SK-N-SH (cell line): ENCODE measurements at regions not wholly inside any gene's neighbourhood (a gene's known extent, or its start where the extent isn't known, plus 50 kb on each side); places are given as distances from the start of the nearest gene placed in this dataset.

Experiments
- CTCF ChIA-PET: fragments of 300-600, 350-600 bp; formaldehyde crosslinking; extraction: SDS; loops from one replicate; lab custom pipeline; 2021; lab: Yijun Ruan, JAX
- POLR2A ChIA-PET: fragments of 350-600 bp; sonication (Branson Sonifier 250); formaldehyde crosslinking; extraction: SDS; loops from one replicate; lab custom pipeline; 2020; ENCODE audit warnings: antibody characterized with exemption, inconsistent platforms; lab: Yijun Ruan, JAX
- DNase-seq: peaks from one replicate; pipeline ENCODE4 v3.0.0; 2012
- H2AFZ ChIP-seq: fragments of 200-600 bp; sonication (generic); 2 replicates; pipeline ENCODE4 v1.8.1; 2016; ENCODE audit warnings: antibody characterized with exemption, mild to moderate bottlenecking, low read depth
- H3F3A ChIP-seq: fragments of 200-600 bp; sonication (generic); replicated peaks from 2 replicates; pipeline ENCODE3; 2016; ENCODE audit warnings: antibody characterized with exemption, mild to moderate bottlenecking; ENCODE audit not compliant: insufficient read depth
- H3K27ac ChIP-seq, 2 experiments: fragments of 200-500 bp in 1 of 2; fragments of 200-600 bp in 1 of 2; sonication (Bioruptor generic) in 1 of 2; sonication (generic), shearing (Covaris generic) in 1 of 2; 2 replicates each; pipeline versions ENCODE4 v1.5.1 to v1.6.1; 2014 to 2016; ENCODE audit warnings: low read depth in 2 of 2, inconsistent platforms in 1 of 2, low read length in 1 of 2, mild to moderate bottlenecking in 1 of 2, mixed read lengths in 1 of 2
- H3K27me3 ChIP-seq: fragments of 200-600 bp; sonication (generic), shearing (Covaris generic); 2 replicates; pipeline ENCODE4 v1.6.1; 2016; ENCODE audit warnings: mixed run types; ENCODE audit not compliant: insufficient read depth
- H3K36me3 ChIP-seq, 2 experiments: fragments of 200-500 bp in 1 of 2; fragments of 200-600 bp in 1 of 2; sonication (Bioruptor generic) in 1 of 2; sonication (generic) in 1 of 2; replicated peaks in 1 of 2; 2 replicates each; pipeline versions ENCODE3 to v1.5.1; 2014 to 2016; ENCODE audit warnings: low read length in 1 of 2, mild to moderate bottlenecking in 1 of 2; ENCODE audit not compliant: insufficient read depth in 2 of 2, control insufficient read depth in 1 of 2
- H3K4me1 ChIP-seq, 2 experiments: fragments of 200-500 bp in 1 of 2; fragments of 200-600 bp in 1 of 2; sonication (Bioruptor generic) in 1 of 2; sonication (generic), shearing (Covaris generic) in 1 of 2; 2 replicates each; pipeline versions ENCODE4 v1.5.1 to v1.6.1; 2014 to 2016; ENCODE audit warnings: low read depth in 1 of 2, low read length in 1 of 2, mixed run types in 1 of 2; ENCODE audit not compliant: insufficient read depth in 2 of 2, control insufficient read depth in 1 of 2
- H3K4me2 ChIP-seq: fragments of 200-600 bp; sonication (generic), shearing (Covaris generic); 2 replicates; pipeline ENCODE4 v1.6.1; 2017; ENCODE audit warnings: mixed run types
- H3K4me3 ChIP-seq, 2 experiments: fragments of 200-500 bp in 1 of 2; fragments of 200-600 bp in 1 of 2; sonication (Bioruptor generic) in 1 of 2; sonication (generic), shearing (Covaris generic) in 1 of 2; 2 replicates each; pipeline versions ENCODE4 v1.5.1 to v1.8.1; 2014 to 2016; ENCODE audit warnings: low read depth in 2 of 2, inconsistent platforms in 1 of 2, low read length in 1 of 2, mild to moderate bottlenecking in 1 of 2, mixed read lengths in 1 of 2, moderate library complexity in 1 of 2
- H3K79me2 ChIP-seq: fragments of 200-600 bp; sonication (generic); 2 replicates; pipeline ENCODE4 v1.8.1; 2017; ENCODE audit warnings: mild to moderate bottlenecking; ENCODE audit not compliant: insufficient read depth
- H3K9ac ChIP-seq: fragments of 200-600 bp; sonication (generic); 2 replicates; pipeline ENCODE4 v1.6.1; 2017; ENCODE audit warnings: mixed run types
- H3K9me2 ChIP-seq: fragments of 200-600 bp; sonication (generic); 2 replicates; pipeline ENCODE4 v1.6.1; 2017; ENCODE audit warnings: mixed run types
- H3K9me3 ChIP-seq: fragments of 200-600 bp; sonication (generic); 2 replicates; pipeline ENCODE4 v1.6.1; 2017; ENCODE audit warnings: mixed run types, mild to moderate bottlenecking, moderate library complexity
- H4K20me1 ChIP-seq: fragments of 200-600 bp; sonication (generic); 2 replicates; pipeline ENCODE4 v1.6.1; 2017; ENCODE audit warnings: mild to moderate bottlenecking, mixed run types; ENCODE audit not compliant: insufficient read depth
- EP300 ChIP-seq, 2 experiments: IDR thresholded peaks; 2 replicates each; pipeline versions ENCODE4 v1.4.0 to v1.6.1; 2012; ENCODE audit warnings: borderline replicate concordance in 1 of 2, low read depth in 1 of 2, low read length in 1 of 2
- EZH2phosphoT487 ChIP-seq: fragments of 200-600 bp; sonication (generic); IDR thresholded peaks from 2 replicates; pipeline ENCODE4 v1.6.1; 2017; ENCODE audit warnings: low read depth, mixed run types, mild to moderate bottlenecking, antibody characterized with exemption, moderate library complexity, borderline replicate concordance
- FOSL2 ChIP-seq: IDR thresholded peaks from 2 replicates; pipeline ENCODE4 v1.4.0; 2012; ENCODE audit warnings: low read depth, mild to moderate bottlenecking, moderate library complexity, borderline replicate concordance
- FOXJ3 ChIP-seq: sonication (generic); formaldehyde crosslinking; IDR thresholded peaks from 2 replicates; pipeline ENCODE4 v1.5.1; 2020; ENCODE audit warnings: mild to moderate bottlenecking, missing genetic modification reagents
- NFIC ChIP-seq: IDR thresholded peaks from 2 replicates; pipeline ENCODE4 v1.4.0; 2012; ENCODE audit warnings: borderline replicate concordance
- NRF1 ChIP-seq: IDR thresholded peaks from 2 replicates; pipeline ENCODE4 v1.6.1; 2012; ENCODE audit warnings: low read depth, mild to moderate bottlenecking, low read length
- PBX3 ChIP-seq: IDR thresholded peaks from 2 replicates; pipeline ENCODE4; 2012
- RAD21 ChIP-seq: IDR thresholded peaks from 2 replicates; pipeline ENCODE4 v1.6.1; 2012; ENCODE audit warnings: mild to moderate bottlenecking, low read length
- REST ChIP-seq: IDR thresholded peaks from 2 replicates; pipeline ENCODE4 v1.6.1; 2012; ENCODE audit warnings: mild to moderate bottlenecking, low read depth, low read length, moderate library complexity
- TEAD4 ChIP-seq: IDR thresholded peaks from 2 replicates; pipeline ENCODE4 v1.4.0; 2012; ENCODE audit warnings: mild to moderate bottlenecking, borderline replicate concordance; ENCODE audit not compliant: insufficient read depth
- WGBS: methylation state at CpG from one replicate; pipeline ENCODE4 v1.1.6; 2017; ENCODE audit warnings: low lambda C conversion rate; 5-methylcytosine and 5-hydroxymethylcytosine counted together
- TF ChIP-seq, protein P1 (sequence below): fragments of 200-600 bp; sonication (generic); IDR thresholded peaks from 2 replicates; pipeline ENCODE4 v1.6.1; 2017; ENCODE audit warnings: antibody characterized with exemption, mild to moderate bottlenecking, moderate library complexity

DNA sequence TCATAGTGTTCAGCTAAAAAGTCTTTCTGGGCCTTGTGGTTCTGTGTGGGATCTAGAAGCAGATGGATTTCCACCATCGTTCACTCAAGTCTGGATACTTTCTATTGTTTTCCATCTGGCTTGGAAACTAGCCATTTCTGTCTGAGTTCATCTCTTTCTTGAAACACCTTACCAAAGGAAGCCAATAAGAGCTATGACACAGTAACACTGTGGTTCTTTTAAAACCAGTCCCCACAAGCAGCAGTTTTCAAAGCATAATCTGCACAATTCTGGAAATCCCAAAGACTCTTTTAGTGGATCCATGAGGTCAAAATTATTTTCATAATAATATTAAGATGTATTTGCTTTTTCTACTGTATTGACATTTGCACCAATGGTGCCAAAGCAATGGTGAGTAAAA, 234.2 kb upstream of the TET2 start (continued):
- TF ChIP-seq REST: no peak
- no peak for TF ChIP-seq EZH2phosphoT487

- Histone ChIP-seq H3K9me2 (no peaks in the 10 kb centered on the region), H3F3A (no peaks in the 10 kb centered on the region), H3K27me3 (no peaks in the 10 kb centered on the region), H3K9me3 (no peaks in the 10 kb centered on the region), H3K36me3 (no peaks in the 10 kb centered on the region), H3K4me1 (no peaks in the 10 kb centered on the region), H3K4me2 (no peak overlapping the region), H4K20me1 (no peaks in the 10 kb centered on the region), H3K27ac (no peak overlapping the region), H2AFZ (no peak overlapping the region), H3K79me2 (no peaks in the 10 kb centered on the region), H3K9ac (no peak overlapping the region), H3K4me3 (no peak overlapping the region)
- POLR2A ChIA-PET: no interaction called here
- no peak for TF ChIP-seq NFIC
- TF ChIP-seq FOXJ3 (CRISPR knock-in tag): no peak
- no peak for TF ChIP-seq TEAD4
- TF ChIP-seq, protein P1, sequence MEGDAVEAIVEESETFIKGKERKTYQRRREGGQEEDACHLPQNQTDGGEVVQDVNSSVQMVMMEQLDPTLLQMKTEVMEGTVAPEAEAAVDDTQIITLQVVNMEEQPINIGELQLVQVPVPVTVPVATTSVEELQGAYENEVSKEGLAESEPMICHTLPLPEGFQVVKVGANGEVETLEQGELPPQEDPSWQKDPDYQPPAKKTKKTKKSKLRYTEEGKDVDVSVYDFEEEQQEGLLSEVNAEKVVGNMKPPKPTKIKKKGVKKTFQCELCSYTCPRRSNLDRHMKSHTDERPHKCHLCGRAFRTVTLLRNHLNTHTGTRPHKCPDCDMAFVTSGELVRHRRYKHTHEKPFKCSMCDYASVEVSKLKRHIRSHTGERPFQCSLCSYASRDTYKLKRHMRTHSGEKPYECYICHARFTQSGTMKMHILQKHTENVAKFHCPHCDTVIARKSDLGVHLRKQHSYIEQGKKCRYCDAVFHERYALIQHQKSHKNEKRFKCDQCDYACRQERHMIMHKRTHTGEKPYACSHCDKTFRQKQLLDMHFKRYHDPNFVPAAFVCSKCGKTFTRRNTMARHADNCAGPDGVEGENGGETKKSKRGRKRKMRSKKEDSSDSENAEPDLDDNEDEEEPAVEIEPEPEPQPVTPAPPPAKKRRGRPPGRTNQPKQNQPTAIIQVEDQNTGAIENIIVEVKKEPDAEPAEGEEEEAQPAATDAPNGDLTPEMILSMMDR: no peak
- no peak for TF ChIP-seq EP300 (IDR thresholded peaks at IDR 0.05; ENCODE audit: borderline replicate concordance in 1 of 2, low read depth in 1 of 2, low read length in 1 of 2)
- no peak for TF ChIP-seq PBX3
- WGBS: 82% methylated on average over 3 of the region's 3 CpGs
- CTCF ChIA-PET: interaction anchor here (1.3 kb wide), 1 partner anchor 9 kb away, joined by 4 read pairs; no protein-coding TSS in a partner anchor
- no peak for DNase-seq
These were observed 231.3 kb upstream of the TET2 start for GRCh38 chr4:104915373-104915772.

GRCh38 chr4:104915864-104916263, 230.8 kb upstream of the TET2 start:
- Histone ChIP-seq H3K4me1 (no peaks in the 10 kb centered on the region), H3K36me3 (no peaks in the 10 kb centered on the region), H3K27me3 (no peaks in the 10 kb centered on the region), H3K9me3 (no peaks in the 10 kb centered on the region), H3K9me2 (no peaks in the 10 kb centered on the region), H3K4me3 (no peak overlapping the region), H2AFZ (no peak overlapping the region), H3K9ac (no peak overlapping the region), H3F3A (no peaks in the 10 kb centered on the region), H3K4me2 (no peak overlapping the region), H4K20me1 (no peaks in the 10 kb centered on the region), H3K27ac (no peak overlapping the region), H3K79me2 (no peaks in the 10 kb centered on the region)
- 47% methylated on average over 3 of the region's 3 CpGs for WGBS
- ChIA-PET CTCF (interaction anchor here (1.3 kb wide), 1 partner anchor 10 kb away, joined by 4 read pairs; no protein-coding TSS in a partner anchor), POLR2A (no interaction called here)
- DNase-seq: no peak
- TF ChIP-seq NRF1 (no peak), REST (no peak), RAD21 (no peak), PBX3 (no peak), FOSL2 (no peak)
